Iris pigment epithelial cell (primary cell): ENCODE measurements at regions not wholly inside any gene's neighbourhood (a gene's known extent, or its start where the extent isn't known, plus 50 kb on each side); places are given as distances from the start of the nearest gene placed in this dataset.
A peak's percentile ranks its signal among the peaks of the same experiment; 100 is the strongest.
"Not testable (repeated sequence)": the region's sequence is repeated elsewhere in the genome, so short reads cannot be mapped to it uniquely, and the experiment has no call there.

ENCODE experiments used
- DNase-seq: peaks from one replicate; pipeline ENCODE4 v3.0.0-alpha.2; 2011; ENCODE audit warnings: low read depth

DNA sequence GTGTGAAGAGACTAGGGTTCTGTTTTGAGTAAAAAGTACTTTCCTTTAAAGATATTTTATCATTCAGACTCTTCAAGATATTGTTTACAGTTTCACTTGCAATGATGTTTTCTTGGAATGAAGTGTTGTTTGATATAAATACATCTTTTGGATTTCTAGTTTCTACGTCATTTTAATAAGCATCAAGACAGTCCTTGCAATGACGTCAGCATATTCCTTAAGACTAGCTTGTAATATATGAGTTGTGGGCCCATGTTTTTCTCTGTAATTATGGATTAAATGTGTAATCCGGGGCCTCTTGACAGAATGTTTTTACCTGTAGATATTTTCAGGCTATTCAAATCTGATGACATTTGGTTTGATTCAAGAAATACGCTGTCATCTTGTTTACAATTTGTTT, 66.1 kb downstream of the RBMX2 start:
- no peak for DNase-seq

- DNase-seq, result no peak
Observed at GRCh38 chrX:130468395-130468923, 66.7 kb downstream of the RBMX2 start.

DNA sequence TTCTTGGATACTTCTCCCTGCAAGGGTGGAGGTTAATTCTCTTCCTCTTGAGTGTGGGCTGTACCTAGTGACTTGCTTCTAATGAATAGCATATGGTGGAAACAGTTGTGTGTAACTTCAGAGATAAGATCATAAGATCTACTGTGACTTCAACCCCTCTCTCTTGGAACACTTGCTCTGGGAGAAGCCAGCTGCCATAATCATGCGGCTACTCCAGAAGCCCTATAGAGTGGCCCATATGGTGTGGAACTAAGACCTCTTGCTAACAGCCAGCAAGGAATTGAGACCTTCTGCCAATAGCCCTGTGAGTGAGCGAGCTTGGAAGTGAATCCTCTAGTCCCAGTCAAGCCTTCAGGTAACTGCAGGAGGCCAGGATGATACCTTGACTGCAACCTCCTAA, 81.1 kb downstream of the RBMX2 start:
- no peak for DNase-seq

DNA sequence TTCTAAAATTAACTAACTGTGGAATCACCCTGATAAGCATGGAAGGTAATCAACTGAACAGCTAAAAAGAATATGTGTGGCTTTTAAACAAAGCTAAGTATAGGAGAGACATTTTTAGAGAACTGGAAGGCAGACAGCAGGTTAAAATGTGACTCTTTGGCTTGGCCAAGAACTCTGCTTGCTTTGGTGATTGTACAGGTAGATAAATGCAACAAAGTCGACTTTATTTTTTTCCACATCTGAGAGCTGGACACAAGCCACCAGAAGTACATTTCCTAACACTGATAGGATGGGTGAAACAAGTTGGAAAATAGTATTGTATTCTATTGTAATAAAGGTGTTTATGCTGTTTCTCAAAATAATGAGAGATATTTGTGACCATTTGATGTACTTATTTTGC, 84.1 kb downstream of the RBMX2 start:
- no peak for DNase-seq

- DNase-seq, result not testable (repeated sequence)
Observed at GRCh38 chrX:130495502-130495901, 93.7 kb downstream of the RBMX2 start.

DNA sequence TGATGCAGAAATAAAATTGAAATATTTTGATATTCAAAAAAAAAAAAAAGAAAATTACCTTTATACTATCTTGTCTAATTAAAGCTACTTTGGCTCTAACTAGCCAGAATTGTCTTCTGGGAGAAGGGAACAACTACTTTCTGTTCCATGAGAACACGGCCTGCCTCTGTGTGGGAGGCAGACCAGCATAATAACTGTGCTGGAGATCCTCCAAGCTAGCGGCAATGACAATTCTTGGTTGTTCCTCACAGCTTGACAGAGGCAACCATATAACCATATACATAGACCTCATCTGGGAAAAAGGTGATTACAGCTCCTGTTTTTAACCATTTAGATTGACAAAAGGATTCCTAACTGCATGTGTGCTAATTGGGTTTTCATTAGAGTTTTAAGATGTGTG, 95.7 kb downstream of the RBMX2 start:
- DNase-seq, result no peak

- no peak for DNase-seq
Observed at GRCh38 chrX:130498653-130499274, 97.0 kb downstream of the RBMX2 start.

GRCh38 chrX:130502016-130502570, 100.3 kb downstream of the RBMX2 start:
- DNase-seq, result no peak

DNA sequence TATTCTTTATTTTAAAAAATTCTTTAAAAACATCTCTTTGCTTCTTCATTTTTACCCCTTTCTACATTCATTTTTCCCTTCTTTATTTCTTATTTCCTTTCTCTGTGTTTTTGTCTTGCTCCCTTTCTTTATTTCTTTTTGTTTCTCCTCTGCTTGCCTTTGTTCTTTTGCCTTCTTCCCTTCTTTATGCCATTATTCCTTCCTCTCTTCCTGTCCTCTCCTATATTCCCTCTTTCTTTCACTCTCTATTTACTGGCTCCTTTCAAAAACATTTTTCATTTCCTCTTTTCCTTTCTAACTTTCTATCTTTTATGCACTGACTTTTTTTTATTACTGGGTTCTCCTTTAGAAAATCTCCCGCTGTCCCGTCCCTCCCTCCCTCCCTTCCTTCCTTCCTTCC, 102.2 kb downstream of the RBMX2 start:
- DNase-seq, result no peak

DNA sequence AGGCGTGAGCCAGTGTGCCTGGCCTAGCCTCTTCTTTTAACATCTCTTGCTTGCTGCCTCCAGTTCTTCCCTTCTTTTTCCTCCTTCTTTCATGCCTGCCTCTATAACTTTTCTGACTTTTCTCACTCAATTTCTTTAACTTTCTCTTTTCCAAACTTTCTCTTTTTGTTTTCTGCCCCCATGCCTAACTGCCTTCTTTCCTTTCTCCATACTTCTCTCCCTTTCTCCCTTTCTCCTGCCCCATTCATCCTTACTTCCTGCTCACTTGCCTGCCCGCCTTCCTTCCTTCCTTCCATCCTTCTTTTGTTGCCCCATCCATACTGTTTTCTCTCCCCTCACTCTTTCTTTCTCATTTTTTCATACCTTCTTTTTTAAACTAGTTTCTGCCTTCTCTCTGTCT, 105.2 kb downstream of the RBMX2 start:
- no peak for DNase-seq

DNA sequence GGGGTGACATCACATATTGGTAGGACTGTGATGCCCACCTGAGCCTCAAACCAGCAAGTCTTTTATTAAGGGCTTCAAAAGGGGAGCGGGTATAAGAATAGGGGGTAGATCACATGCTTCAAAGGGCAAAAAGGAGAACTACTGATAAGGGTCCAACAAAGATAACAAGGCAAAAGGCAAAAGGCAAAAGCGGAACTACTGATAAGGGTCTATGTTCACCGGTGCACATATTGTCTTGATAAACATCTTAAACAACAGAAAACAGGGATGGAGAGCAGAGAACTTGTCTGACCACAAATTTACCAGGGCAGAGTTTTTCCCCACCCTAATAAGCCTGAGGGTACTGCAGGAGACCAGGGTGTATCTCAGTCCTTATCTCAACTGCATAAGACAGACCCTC, 110.7 kb downstream of the RBMX2 start:
- not testable (repeated sequence) for DNase-seq

DNA sequence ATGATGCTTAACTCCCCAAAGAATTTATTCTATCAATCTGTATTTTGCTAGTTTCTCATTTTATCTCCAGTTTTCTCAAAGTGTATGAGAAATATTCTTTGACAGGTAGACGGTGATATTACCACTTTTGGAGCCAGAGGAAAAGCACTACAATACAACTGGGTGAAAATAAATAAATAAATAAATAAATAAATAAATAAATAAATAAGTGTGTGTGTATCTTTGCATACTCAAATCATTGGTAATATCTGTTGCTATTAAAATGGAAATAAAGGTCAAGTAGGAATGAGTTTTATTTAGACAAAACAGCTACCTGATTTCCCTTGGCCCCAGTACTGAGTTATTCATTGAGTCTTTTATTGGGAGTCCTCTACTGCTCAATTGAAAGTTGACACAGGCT, 114.3 kb downstream of the RBMX2 start:
- no peak for DNase-seq

- no peak for DNase-seq
Observed at GRCh38 chrX:130523460-130524394, 121.9 kb downstream of the RBMX2 start.

- no peak for DNase-seq
Observed at GRCh38 chrX:130524476-130525194, 122.8 kb downstream of the RBMX2 start.

GRCh38 chrX:130529531-130529930, 127.7 kb downstream of the RBMX2 start:
- no peak for DNase-seq

- DNase-seq, result no peak
Observed at GRCh38 chrX:130531066-130531465, 129.3 kb downstream of the RBMX2 start.

DNA sequence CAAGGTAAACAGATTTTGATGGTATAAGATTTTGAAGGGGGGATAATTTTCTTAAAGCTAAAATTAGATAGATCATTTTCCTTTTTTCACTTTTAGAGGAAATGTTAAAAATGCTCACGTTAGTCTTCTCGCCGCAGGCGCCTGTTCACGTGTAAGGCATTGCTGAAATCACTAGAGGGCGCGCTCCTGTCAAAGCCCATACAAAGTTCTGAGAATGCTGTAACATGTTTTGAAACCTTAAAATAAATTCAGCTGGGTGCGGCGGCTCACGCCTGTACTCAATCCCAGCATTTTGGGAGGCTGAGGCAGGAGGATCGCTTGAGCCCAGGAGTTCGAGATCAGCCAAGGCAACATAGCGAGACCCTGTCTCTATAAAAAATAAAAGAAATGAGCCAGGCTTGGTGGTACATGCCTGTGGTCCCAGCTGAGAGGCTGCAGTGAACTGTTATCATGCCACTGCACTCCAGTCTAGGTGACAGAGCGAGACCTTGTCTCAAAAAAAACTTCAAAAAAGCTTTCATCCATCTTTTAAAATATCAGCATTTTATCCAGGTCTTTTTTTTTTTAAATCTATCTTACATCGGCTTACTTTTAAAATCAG, 138.0 kb downstream of the RBMX2 start:
- peak; percentile 56 for DNase-seq

DNA sequence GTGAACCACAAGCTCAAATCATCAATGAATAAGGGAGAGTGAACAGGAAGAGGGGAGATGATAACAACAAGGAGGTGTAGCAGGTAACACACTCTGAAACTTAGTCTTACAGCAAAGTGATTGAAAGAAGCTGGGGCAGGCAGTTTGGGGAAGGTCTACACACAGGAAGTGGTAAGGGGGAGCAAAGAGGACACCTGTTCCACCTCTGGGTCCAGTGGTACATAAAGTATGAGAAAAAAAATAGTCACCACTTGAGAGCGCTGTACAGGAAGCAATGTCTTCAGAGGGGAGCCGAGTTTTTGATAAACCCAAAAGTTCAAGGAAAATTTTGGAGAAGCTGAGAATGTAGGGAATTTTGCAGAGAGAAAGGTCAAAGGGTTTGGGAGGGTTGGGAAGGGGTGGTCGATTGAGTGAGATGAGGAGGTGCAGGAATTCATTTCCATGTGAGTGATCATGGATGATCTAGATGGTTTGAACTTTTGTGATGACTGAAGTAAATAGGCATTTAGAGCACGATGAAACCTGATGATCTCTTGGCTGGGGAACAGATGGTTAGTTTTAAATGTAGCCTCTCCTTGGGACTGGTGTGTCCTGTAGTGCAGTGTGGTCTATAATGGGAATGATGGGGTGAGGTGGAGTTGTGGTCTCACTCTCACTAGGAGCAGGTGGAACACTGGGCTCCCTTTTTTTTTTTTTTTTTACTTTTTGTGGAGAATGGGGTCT, 142.0 kb downstream of the RBMX2 start:
- no peak for DNase-seq

DNA sequence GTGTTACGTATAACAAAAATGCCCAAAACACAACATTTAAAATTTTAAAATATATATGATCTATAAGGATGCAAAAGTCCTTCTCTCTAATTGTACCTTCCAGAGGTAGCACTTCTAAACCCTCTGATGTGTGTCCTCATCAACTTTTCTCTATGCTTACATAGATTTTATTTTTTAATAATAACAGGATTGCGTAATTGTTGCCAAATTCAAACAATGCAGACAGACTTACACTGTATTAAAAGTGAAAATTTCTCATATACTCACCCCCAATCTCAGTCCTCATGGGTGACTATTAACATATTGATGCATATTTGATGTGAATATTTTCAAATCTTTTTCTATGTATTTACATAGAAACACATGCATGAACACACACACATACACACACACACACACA, 144.0 kb downstream of the RBMX2 start:
- no peak for DNase-seq

DNA sequence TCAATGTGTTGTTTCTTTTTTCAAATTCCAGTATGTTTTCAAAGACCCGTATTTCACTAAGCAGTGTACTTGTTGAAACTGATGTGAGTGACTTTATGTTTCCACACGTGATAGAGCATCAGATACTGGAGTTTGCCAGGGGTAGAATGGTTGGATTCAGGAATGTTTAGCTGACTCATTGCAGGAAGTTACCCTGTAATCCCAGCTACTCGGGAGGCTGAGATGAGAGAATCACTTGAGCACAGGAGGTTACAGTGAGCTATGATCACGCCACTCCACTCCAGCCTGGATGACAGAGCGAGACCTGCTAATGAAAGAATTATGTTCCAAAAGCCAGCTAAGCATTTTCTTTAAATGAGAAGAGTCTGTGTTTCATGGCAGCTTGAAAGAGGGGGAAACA, 147.6 kb downstream of the RBMX2 start:
- DNase-seq, result peak; percentile 5

- DNase-seq, result no peak
Observed at GRCh38 chrX:130550351-130550750, 148.6 kb downstream of the RBMX2 start.
